SU-DHL-6 (cell line): ENCODE measurements at regions not wholly inside any gene's neighbourhood (a gene's known extent, or its start where the extent isn't known, plus 50 kb on each side); places are given as distances from the start of the nearest gene placed in this dataset.

Experiments
- H2AFZ ChIP-seq: fragments of 200-600 bp; sonication (generic); 2 replicates; pipeline ENCODE4 v1.6.1; 2014; ENCODE audit warnings: low read depth, mild to moderate bottlenecking, moderate library complexity, mixed read lengths, antibody characterized with exemption, low read length; ENCODE audit not compliant: severe bottlenecking
- H3F3A ChIP-seq: fragments of 200-600 bp; shearing (Covaris generic); 2 replicates; pipeline ENCODE4 v1.6.0; 2016; ENCODE audit warnings: antibody characterized with exemption, mild to moderate bottlenecking; ENCODE audit not compliant: insufficient read depth
- H3K27ac ChIP-seq: fragments of 200-600 bp; sonication (generic); 2 replicates; pipeline ENCODE4 v1.5.1; 2016; ENCODE audit warnings: low read depth, mild to moderate bottlenecking, low read length, moderate library complexity, mixed read lengths
- H3K27me3 ChIP-seq: fragments of 200-600 bp; sonication (generic), shearing (Covaris generic); 2 replicates; pipeline ENCODE4 v1.6.0; 2014; ENCODE audit warnings: mild to moderate bottlenecking, low read length
- H3K36me3 ChIP-seq: fragments of 200-600 bp; sonication (generic); 2 replicates; pipeline ENCODE4 v1.6.1; 2014; ENCODE audit warnings: mild to moderate bottlenecking, low read length, mixed read lengths
- H3K4me2 ChIP-seq: fragments of 300-600, 200-600 bp; shearing (Covaris generic), sonication (generic); 2 replicates; pipeline ENCODE4 v1.6.0; 2014; ENCODE audit warnings: low read length, low read depth, mild to moderate bottlenecking; ENCODE audit not compliant: poor library complexity, severe bottlenecking
- H3K4me3 ChIP-seq: fragments of 200-600 bp; sonication (generic); 2 replicates; pipeline ENCODE4 v1.5.1; 2014; ENCODE audit warnings: antibody characterized with exemption, low read length, mild to moderate bottlenecking, mixed read lengths; ENCODE audit not compliant: insufficient read depth, poor library complexity, severe bottlenecking
- H3K79me2 ChIP-seq: fragments of 200-600 bp; sonication (generic); 2 replicates; pipeline ENCODE4 v1.6.1; 2014; ENCODE audit warnings: mild to moderate bottlenecking, low read length, moderate library complexity; ENCODE audit not compliant: insufficient read depth
- H3K9ac ChIP-seq: fragments of 200-600 bp; sonication (generic); 2 replicates; pipeline ENCODE4 v1.7.0; 2014; ENCODE audit warnings: mild to moderate bottlenecking, low read length
- H3K9me2 ChIP-seq: fragments of 200-600 bp; sonication (generic); replicated peaks from 2 replicates; pipeline ENCODE4 v1.6.1; 2014; ENCODE audit warnings: low read length; ENCODE audit not compliant: insufficient read depth
- H3K9me3 ChIP-seq: fragments of 200-600 bp; sonication (generic); 2 replicates; pipeline ENCODE4 v1.6.1; 2014; ENCODE audit warnings: low read length, mixed read lengths; ENCODE audit not compliant: insufficient read depth
- H4K20me1 ChIP-seq: fragments of 200-600 bp; sonication (generic); 2 replicates; pipeline ENCODE4 v1.6.1; 2014; ENCODE audit warnings: low read depth, mild to moderate bottlenecking, antibody characterized with exemption, low read length, moderate library complexity, mixed read lengths
- EZH2phosphoT487 ChIP-seq: fragments of 200-600 bp; sonication (generic), shearing (Covaris generic); conservative IDR thresholded peaks from 2 replicates; pipeline ENCODE4 v1.6.1; 2018; ENCODE audit warnings: mild to moderate bottlenecking, antibody characterized with exemption, low read length, moderate library complexity, mixed read lengths
- TF ChIP-seq, protein P1 (sequence below): fragments of 200-600 bp; sonication (generic); IDR thresholded peaks from one replicate; pipeline ENCODE4 v1.5.1; 2017; ENCODE audit warnings: antibody characterized with exemption, mild to moderate bottlenecking, low read length, moderate library complexity; ENCODE audit not compliant: insufficient read depth, poor library complexity, severe bottlenecking

DNA sequence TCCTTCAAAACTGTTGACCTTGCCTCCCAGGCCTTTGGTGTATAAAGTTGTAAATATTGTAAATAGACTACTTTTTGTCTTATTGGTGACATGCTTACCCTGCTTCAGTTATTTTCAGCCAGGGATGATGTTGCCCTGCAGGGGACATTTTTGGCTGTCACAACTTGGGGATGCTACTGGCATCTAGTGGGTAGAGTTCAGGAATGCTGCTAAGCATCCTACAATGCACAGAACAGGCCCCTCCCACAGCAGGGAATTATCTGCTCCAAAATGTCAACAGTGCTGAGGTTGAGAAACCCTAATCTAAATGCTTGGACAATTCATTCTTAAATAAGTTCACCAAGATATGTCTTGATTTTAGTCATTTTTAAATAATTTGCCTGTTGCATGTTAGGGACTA is 459.8 kb downstream of the PMP22 start:
- H4K20me1 ChIP-seq = no peaks in the 10 kb centered on the region
- H3K79me2 ChIP-seq = no peaks in the 10 kb centered on the region
- no peaks in the 10 kb centered on the region for H3K36me3 ChIP-seq
- no peak for TF ChIP-seq EZH2phosphoT487
- TF ChIP-seq, protein P1, sequence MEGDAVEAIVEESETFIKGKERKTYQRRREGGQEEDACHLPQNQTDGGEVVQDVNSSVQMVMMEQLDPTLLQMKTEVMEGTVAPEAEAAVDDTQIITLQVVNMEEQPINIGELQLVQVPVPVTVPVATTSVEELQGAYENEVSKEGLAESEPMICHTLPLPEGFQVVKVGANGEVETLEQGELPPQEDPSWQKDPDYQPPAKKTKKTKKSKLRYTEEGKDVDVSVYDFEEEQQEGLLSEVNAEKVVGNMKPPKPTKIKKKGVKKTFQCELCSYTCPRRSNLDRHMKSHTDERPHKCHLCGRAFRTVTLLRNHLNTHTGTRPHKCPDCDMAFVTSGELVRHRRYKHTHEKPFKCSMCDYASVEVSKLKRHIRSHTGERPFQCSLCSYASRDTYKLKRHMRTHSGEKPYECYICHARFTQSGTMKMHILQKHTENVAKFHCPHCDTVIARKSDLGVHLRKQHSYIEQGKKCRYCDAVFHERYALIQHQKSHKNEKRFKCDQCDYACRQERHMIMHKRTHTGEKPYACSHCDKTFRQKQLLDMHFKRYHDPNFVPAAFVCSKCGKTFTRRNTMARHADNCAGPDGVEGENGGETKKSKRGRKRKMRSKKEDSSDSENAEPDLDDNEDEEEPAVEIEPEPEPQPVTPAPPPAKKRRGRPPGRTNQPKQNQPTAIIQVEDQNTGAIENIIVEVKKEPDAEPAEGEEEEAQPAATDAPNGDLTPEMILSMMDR = no peak
- H3K9me3 ChIP-seq = no peaks in the 10 kb centered on the region
- H3K9me2 ChIP-seq = no peaks in the 10 kb centered on the region
- no peaks in the 10 kb centered on the region for H3K27me3 ChIP-seq
- H3K27ac ChIP-seq = no peak overlapping the region
- no peak overlapping the region for H3K4me3 ChIP-seq
- H3K4me2 ChIP-seq = no peak overlapping the region
- H2AFZ ChIP-seq = no peak overlapping the region
- H3F3A ChIP-seq = no peaks in the 10 kb centered on the region
- no peak overlapping the region for H3K9ac ChIP-seq

GRCh38 chr17:14803826-14804225 is 461.3 kb downstream of the PMP22 start:
- no peaks in the 10 kb centered on the region for H3K36me3 ChIP-seq
- H3K27ac ChIP-seq = no peak overlapping the region
- no peaks in the 10 kb centered on the region for H3K9me2 ChIP-seq
- no peak overlapping the region for H3K9ac ChIP-seq
- no peak overlapping the region for H3K4me3 ChIP-seq
- no peak overlapping the region for H2AFZ ChIP-seq
- TF ChIP-seq, protein P1 = no peak
- no peak for TF ChIP-seq EZH2phosphoT487
- H3K27me3 ChIP-seq = no peaks in the 10 kb centered on the region
- no peaks in the 10 kb centered on the region for H3F3A ChIP-seq
- H3K4me2 ChIP-seq = no peak overlapping the region
- no peaks in the 10 kb centered on the region for H3K9me3 ChIP-seq
- H4K20me1 ChIP-seq = no peaks in the 10 kb centered on the region
- no peaks in the 10 kb centered on the region for H3K79me2 ChIP-seq

DNA sequence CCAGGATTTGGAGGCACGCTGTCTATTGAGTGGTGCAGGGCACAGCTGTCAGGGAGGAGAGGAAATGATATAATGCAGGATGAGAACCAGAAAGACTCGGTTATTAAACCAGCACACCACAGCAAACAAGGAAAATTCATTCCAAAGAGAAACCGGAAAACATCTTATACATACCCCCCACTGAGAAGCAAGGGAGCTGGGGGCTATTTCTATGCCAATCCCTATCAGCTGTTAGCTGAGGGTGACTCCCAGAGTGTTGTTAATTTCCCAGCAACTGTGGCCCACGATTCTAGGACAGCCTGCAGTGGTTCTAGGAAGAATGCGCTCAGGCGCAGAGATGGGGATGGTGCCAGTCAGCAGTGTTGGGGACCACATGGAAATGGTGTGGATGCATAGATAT is 467.3 kb downstream of the PMP22 start:
- no peak overlapping the region for H3K4me2 ChIP-seq
- H4K20me1 ChIP-seq = no peaks in the 10 kb centered on the region
- no peaks in the 10 kb centered on the region for H3K9me2 ChIP-seq
- H3K27me3 ChIP-seq = no peaks in the 10 kb centered on the region
- no peaks in the 10 kb centered on the region for H3K9me3 ChIP-seq
- H3K27ac ChIP-seq = no peak overlapping the region
- no peak overlapping the region for H2AFZ ChIP-seq
- no peaks in the 10 kb centered on the region for H3K79me2 ChIP-seq
- no peak overlapping the region for H3K4me3 ChIP-seq
- H3K36me3 ChIP-seq = no peaks in the 10 kb centered on the region
- TF ChIP-seq, protein P1 = no peak
- no peak for TF ChIP-seq EZH2phosphoT487
- H3K9ac ChIP-seq = no peak overlapping the region
- H3F3A ChIP-seq = no peaks in the 10 kb centered on the region

GRCh38 chr17:14797021-14797420 is 468.1 kb downstream of the PMP22 start:
- no peak overlapping the region for H3K4me2 ChIP-seq
- H3K27ac ChIP-seq = no peak overlapping the region
- H2AFZ ChIP-seq = no peak overlapping the region
- H3K79me2 ChIP-seq = no peaks in the 10 kb centered on the region
- H3K36me3 ChIP-seq = no peaks in the 10 kb centered on the region
- no peaks in the 10 kb centered on the region for H3K9me3 ChIP-seq
- TF ChIP-seq, protein P1 = no peak
- no peak for TF ChIP-seq EZH2phosphoT487
- no peaks in the 10 kb centered on the region for H3F3A ChIP-seq
- no peaks in the 10 kb centered on the region for H3K27me3 ChIP-seq
- no peak overlapping the region for H3K4me3 ChIP-seq
- no peak overlapping the region for H3K9ac ChIP-seq
- no peaks in the 10 kb centered on the region for H4K20me1 ChIP-seq
- no peaks in the 10 kb centered on the region for H3K9me2 ChIP-seq
